ENCODE measurements at regions not wholly inside any gene's neighbourhood (a gene's known extent, or its start where the extent isn't known, plus 50 kb on each side); places are given as distances from the start of the nearest gene placed in this dataset.

DNA sequence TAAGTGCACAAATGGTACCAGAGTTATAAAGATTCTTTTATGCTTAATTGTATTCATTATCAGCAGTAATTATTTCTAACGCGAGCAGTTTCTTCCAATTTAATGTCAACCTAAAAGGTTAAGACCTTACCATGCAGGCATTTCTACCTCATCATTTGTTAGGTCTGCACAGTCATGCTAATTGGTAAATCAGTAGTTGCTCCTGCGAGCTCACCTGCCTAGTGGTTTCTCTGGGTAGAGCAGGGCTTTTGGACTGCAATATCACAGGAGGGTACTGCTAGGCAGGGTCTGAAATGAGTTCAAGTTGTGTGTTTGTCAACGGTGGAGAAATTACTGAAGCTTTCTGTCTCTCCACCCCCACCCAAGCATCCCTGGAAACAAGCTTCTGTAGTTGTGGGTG, 558.5 kb upstream of the MGMT start:
- TF ChIP-seq POLR2A (IDR thresholded peaks at IDR 0.05; ENCODE audit: low read length) (no peak), GATA1 (IDR thresholded peaks at IDR 0.05; ENCODE audit: low read depth, low read length) (no peak)

Measured in erythroblast (primary cell).